NCI-H2107 treated with DMSO at 0.1 percent for 48 hours (cell line): ENCODE measurements at regions not wholly inside any gene's neighbourhood (a gene's known extent, or its start where the extent isn't known, plus 50 kb on each side); places are given as distances from the start of the nearest gene placed in this dataset.
"Not testable (repeated sequence)": the region's sequence is repeated elsewhere in the genome, so short reads cannot be mapped to it uniquely, and the experiment has no call there.

Experiments used
- DNase-seq: peaks from one replicate; lab custom pipeline; 2025; ENCODE audit not compliant: unreplicated experiment; lab: John Stamatoyannopoulos, UW

- DNase-seq, result no peak
Measured at GRCh38 chr2:195572895-195573683, 83.9 kb upstream of the SLC39A10 start.

DNA sequence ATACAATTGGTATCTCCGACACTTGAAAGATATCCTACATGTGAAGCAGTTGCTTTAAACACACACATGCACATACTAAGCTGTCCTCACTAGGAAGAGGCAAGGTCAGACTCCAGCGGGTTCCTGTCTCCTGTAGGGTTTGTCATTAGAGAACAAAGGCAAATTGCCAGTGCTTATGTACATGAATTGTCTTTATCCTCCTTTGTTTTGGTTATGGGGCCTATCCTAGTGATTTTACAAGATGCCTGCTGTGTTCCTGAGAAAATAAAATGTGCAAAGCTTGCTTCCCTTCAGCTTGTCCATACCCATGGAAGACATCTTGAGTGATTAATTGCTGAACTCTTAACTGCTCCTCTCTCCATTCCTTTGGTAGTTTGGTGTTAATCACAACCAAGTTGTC is 86.7 kb upstream of the SLC39A10 start:
- no peak for DNase-seq

GRCh38 chr2:195569255-195569654 is 87.8 kb upstream of the SLC39A10 start:
- no peak for DNase-seq

DNA sequence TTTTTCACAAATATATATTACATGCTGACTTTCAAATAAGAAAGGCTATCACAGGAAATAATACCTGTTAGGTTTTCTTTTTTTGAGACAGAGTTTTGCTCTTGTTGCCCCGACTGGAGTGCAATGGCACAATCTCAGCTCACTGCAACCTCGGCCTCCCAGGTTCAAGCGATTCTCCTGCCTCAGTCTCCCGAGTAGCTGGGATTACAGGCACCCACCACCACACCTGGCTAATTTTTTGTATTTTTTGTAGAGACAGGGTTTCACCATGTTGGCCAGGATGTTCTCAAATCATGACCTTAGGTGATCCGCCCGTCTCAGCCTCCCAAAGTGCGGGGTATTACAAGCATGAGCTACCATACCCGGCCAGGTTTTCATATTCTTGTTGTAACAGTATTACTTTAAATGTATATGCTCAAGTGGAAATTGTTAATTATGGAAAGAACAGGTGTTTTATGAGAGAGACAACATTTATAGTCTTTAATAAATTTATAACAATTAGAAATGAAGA is 92.3 kb upstream of the SLC39A10 start:
- DNase-seq, result not testable (repeated sequence)

DNA sequence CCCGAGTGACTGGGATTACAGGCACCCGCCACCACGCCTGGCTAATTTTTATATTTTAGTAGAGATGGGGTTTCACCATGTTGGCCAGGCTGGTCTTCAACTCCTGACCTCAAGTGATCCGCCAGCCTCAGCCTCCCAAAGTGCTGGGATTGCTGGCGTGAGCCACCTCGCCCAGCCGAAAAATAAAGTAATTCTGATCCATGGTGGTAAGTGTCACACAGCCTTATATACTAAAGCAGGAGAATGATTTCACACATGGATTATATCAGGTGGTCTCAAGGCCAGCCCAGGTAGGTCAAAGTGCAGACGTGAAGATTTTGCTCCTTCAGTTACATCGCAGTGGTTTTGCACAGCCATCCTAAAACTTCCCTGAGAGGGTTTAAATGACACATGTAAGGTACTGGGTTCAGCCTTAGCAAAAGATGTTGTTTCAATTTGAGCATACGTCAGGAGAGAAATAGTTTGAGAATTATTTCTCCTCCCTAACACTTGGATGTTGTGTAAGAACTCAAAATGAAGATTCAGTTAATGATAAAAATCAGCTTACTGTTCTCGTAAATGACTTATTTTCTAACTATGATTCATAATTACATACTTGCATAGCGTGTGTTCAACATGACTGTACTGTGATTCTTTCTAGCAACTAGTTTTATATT is 93.0 kb upstream of the SLC39A10 start:
- no peak for DNase-seq

DNA sequence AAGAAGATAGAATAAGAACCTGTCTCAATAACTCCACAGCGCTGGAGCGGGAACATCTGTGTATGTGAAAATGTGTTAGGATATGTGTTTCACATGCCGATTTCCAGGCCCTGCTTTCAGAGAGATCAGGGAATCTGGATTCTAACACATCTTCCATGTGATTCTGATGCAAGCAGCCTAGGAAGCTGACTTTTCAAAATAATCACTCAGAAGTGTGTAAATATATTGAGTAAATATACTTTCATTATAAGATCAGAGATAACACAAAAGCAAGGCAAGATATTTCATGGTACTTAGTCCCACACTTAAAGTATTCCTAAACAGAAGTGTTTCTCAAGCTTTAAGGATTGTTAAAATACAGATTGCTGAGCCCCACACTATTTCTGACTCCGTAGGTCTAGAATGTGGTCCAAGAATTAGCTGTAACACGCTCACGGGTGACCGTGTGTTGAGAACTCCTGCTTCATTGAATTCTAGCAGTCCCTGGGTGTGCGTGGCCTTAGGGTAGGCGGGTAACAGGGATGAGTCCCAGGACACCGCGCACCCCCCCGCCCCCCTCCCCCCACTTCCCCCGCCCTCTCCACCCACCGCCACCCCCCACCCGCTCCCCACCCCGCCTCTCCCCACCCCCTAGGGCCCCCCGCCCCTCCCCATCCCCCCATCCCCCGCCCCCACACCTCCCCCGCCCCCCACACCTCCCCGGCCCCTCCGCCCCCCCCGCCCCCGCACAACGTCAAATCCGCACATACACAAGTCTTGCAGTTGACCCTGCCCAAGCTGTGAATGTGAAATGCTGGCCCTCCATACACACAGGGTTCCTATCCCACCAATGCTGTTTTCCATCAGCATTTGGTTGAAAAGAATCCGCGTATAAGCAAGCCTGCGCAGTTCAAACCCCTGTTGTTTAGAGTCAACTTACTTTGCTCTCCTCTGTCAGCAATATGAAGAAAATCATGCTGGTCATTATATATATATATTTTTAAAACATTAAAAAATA is 94.2 kb upstream of the SLC39A10 start:
- no peak for DNase-seq

GRCh38 chr2:195561116-195561921 is 95.7 kb upstream of the SLC39A10 start:
- DNase-seq, result no peak

DNA sequence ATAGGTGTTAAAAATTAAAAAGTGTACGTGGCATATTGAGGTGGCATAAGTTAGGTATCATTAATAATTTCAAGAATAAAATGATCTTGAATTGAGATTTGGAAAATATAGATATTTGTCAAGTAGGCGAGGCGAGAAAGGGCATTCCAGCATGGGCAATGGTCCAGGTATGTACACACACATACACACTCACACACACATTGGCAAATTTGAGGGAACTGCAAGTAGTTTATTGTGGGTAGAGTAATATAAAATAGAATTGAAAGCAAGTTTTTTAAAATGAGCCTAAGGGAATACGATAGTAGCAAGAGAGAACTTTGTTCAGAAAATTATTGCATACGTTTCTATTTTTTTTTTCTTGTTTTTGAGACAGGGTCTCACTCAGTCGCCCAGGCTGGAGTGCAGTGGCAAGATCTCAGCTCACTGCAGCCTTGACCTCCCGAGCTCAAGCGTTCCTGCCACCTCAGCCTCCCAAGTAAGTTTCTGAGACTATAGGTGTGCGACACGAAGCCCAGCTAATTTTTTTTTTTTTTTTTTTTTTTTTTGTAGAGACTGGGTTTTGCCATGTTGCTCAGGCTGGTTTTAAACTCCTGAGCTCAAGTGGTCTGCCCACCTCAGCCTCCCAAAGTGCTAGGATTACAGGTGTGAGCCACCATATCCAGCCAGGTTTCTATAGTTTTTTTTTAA is 96.7 kb upstream of the SLC39A10 start:
- DNase-seq, result no peak

GRCh38 chr2:195559431-195559914 is 97.6 kb upstream of the SLC39A10 start:
- no peak for DNase-seq

DNA sequence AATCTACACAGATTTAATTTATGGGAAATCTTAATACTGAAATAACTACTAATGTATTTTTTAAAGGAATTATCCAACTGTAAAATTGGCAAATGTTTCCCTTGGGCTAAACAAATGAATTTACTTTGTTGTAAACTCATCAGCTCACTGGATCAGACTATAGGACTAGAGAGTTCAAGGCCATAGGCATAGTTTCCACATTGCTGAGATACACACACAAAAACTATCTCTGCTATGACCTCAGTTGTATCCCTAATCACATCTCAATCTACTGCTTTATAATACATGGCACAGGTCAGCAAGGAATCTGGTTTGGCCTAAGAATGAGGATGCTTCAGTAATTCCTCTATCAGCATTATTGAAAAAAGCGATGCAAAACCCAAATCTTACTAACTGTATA is 101.1 kb upstream of the SLC39A10 start:
- no peak for DNase-seq

- no peak for DNase-seq
Measured at GRCh38 chr2:195552581-195552980, 104.4 kb upstream of the SLC39A10 start.

DNA sequence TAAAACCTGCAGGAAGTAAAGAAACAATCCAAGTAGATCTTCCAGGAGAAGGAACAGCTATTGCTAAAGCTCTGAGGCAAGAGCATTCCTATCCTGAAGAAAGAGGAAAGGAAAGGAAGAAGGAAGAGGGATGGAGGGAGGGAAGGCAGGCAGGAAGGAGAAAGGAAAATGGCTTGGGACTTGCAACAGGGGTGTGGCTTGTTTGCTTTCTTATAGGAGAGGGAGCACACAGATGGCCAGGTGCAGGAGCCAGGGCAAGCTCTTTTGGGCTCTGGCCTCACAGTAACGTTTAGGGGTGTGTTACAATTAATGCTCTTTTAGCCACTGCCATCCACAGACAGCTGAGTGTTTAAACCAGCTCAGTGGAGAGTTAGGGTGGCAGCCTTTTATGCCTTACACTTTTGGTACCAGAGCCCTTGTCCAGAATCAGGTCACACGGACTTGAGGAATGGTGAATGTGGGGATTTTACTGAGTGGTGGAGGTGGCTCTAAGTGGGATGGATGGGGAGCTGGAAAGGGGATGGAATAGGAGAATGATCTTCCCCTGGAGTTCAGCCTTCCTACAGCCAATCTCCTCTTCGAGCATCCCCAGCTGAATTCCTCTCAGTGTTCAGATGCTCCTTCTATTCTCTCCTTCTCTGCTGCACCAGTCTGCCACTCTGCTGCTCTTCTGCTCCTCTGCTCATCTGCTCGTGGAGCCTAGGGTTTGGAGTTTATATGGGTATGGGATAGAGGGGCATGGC is 108.7 kb upstream of the SLC39A10 start:
- DNase-seq, result no peak

DNA sequence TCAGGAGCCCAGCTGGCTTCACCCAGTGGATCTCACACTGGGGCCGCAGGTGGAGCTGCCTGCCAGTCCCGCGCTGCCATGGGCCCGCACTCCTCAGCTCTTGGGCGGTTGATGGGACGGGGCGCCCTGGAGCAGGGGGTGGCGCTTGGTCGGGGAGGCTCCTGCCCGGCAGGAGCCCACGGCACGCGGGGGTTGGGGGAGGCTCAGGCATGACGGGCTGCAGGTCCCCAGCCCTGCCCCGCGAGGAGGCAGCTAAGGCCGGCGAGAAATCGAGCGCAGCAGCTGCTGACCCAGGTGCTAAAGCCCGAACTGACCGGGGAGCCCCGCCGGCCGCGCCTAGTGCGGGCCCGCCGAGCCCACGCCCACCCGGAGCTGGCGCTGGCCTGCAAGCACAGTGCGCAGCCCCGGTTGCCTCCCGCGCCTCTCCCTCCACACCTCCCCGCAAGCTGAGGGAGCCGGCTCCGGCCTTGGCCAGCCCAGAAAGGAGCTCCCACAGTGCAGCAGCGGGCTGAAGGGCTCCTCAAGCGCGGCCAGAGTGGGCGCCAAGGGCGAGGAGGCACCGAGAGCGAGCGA is 109.7 kb upstream of the SLC39A10 start:
- not testable (repeated sequence) for DNase-seq

DNA sequence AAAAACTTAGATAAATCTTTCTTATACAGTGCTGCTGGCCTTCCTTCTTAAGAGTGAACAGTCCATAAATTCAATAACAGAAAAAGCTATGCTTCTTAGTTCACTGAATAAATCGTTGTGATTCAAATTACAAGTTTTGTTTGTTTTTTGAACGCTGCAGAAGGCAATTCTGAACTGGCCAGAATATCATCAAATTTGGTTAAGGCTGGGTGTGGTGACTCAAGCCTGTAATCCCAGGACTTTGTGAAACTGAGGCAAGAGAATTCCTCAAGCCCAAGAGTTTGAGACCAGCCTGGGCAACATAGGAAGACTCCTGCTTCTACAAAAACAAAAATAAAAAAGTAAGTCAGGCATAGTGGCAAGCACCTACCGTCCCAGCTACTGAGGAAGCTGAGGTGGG is 111.2 kb upstream of the SLC39A10 start:
- no peak for DNase-seq

GRCh38 chr2:195543902-195544894 is 112.8 kb upstream of the SLC39A10 start:
- DNase-seq, result no peak

- DNase-seq, result no peak
Measured at GRCh38 chr2:195543063-195543462, 114.0 kb upstream of the SLC39A10 start.

DNA sequence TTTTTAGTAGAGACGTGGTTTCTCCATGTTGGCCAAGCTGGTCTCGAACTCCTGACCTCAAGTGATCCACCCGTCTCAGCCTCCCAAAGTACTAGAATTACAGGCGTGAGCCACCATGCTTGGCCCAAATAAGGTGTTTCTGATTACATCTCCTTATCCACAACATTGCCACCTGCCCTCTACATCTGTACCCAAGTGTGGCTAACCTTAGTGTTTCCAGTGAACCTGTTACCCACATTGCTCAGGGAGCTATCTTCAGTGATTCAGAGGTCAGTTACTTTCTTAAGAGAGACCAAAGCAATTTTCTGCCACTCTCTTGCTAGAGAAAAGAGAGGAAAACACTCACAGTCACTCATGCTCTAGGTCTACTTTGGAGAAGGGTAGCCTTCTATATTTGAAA is 115.0 kb upstream of the SLC39A10 start:
- no peak for DNase-seq
